Heart right ventricle (tissue), 16 donors: ENCODE measurements at regions not wholly inside any gene's neighbourhood (a gene's known extent, or its start where the extent isn't known, plus 50 kb on each side); places are given as distances from the start of the nearest gene placed in this dataset.

ENCODE experiments used
- ATAC-seq, 8 donors: fragments of 200-7000 bp; cut with Tn5 transposase; one replicate each; pipeline ENCODE4 v1.9.1; 2020; ENCODE audit warnings: mild to moderate bottlenecking in 8 of 8, moderate library complexity in 8 of 8, moderate number of reproducible peaks in 1 of 8
- DNase-seq, 2 donors: peaks; one replicate each; pipeline ENCODE4 v3.0.0-alpha.2; 2020
- H3K27ac ChIP-seq, 10 donors: fragments of 200-600 bp; sonication (generic) in 2 of 10; one replicate each; pipeline versions ENCODE4 v1.5.0 to v1.8.0; 2020 to 2022; ENCODE audit warnings: mild to moderate bottlenecking in 3 of 10
- H3K27me3 ChIP-seq, 7 donors: fragments of 200-600 bp; one replicate each; pipeline ENCODE4 v1.8.0; 2021 to 2022; ENCODE audit warnings: mild to moderate bottlenecking in 2 of 7
- H3K36me3 ChIP-seq, 9 donors: fragments of 200-600 bp; sonication (generic) in 1 of 9; one replicate each; pipeline versions ENCODE4 v1.5.0 to v1.8.0; 2020 to 2022; ENCODE audit warnings: mild to moderate bottlenecking in 2 of 9
- H3K4me1 ChIP-seq, 9 donors: fragments of 200-600 bp; sonication (generic) in 1 of 9; one replicate each; pipeline versions ENCODE4 v1.5.0 to v1.8.0; 2020 to 2022; ENCODE audit warnings: mild to moderate bottlenecking in 4 of 9
- H3K4me3 ChIP-seq, 10 donors: fragments of 200-600 bp; sonication (generic) in 2 of 10; one replicate each; pipeline versions ENCODE4 v1.5.0 to v1.8.0; 2020 to 2022; ENCODE audit warnings: mild to moderate bottlenecking in 7 of 10, moderate library complexity in 2 of 10
- H3K9me3 ChIP-seq, 11 donors: fragments of 200-600 bp in 10 of 11; sonication (generic) in 2 of 11; one replicate each; pipeline versions ENCODE4 v1.5.0 to v1.8.0; 2013 to 2022; ENCODE audit warnings: mild to moderate bottlenecking in 2 of 11, control low read depth in 1 of 11, moderate library complexity in 1 of 11
- CTCF ChIP-seq, 9 donors: fragments of 200-600 bp; sonication (generic) in 2 of 9; IDR thresholded peaks; one replicate each; pipeline versions ENCODE4 v1.5.0 to v1.8.0; 2021 to 2022; ENCODE audit warnings: antibody characterized with exemption in 9 of 9, mild to moderate bottlenecking in 5 of 9, moderate library complexity in 1 of 9
- WGBS, 2 donors: extraction: QIAGEN DNeasy Blood & Tissue Kit; methylation state at CpG; one replicate each; pipeline ENCODE4 v1.1.7; 2013; ENCODE audit warnings: inconsistent platforms in 1 of 2; 5-methylcytosine and 5-hydroxymethylcytosine counted together
- intact Hi-C, 10 donors: fragments of 100-400 bp; cut with DNase I; formaldehyde crosslinking; loops; one replicate each; pipeline versions ENCODE4 v1.11.1 to v1.14.2; 2022
- donor health status: Arrhythmogenic right ventricular cardiomyopathy.
- donor health status: ischemic (EF 13 %, LVEDD 7.1; RV severe dilation, severe dysfunction).
- donor health status: healthy with polysubstance abuse.
- donor health status: DM: no; HTN: yes; CAD: no.
- donor health status: DM: no; HTN: no; CAD: no.
- donor health status: ischemic (EF 25% LVEDD 6.9; RV normal size, moderate dysfunction).
- donor health status: ischemic (EF 25% LVEDD 5.7; RV mildly dilated, moderate dysfunction).
- donor health status: healthy.
- donor health status: DM: yes; HTN: yes; CAD: no.
- donor health status: Ischemic cardiomyopathy.
- donor health status: ischemic (EF 35%, LVEDD 5.7; RV mildly dilated, moderate dysfunction).
- donor health status: nonischemic (EF 11% LVEDD 7.7; RV severe dilation, severe dysfunction).
- donor health status: DM: yes; HTN: yes; CAD: no.
- donor health status: PGD.
- donor health status: ischemic (EF 29% LVEDD 5.4; RV normal size, mild dysfunction).
- donor health status: nonischemic (EF 23%, LVEDD 6.1; RV moderate dilation, normal function).

- Histone ChIP-seq H3K4me3 (no peak overlapping the region), H3K9me3 (no peaks in the 10 kb centered on the region), H3K27ac (no peak overlapping the region), H3K4me1 (no peaks in the 10 kb centered on the region), H3K27me3 (peaks cover 0 to 4% (median 0%) of the 10 kb centered on the region in 7 donors), H3K36me3 (no peaks in the 10 kb centered on the region)
- intact Hi-C loops, result no loop called here
- TF ChIP-seq CTCF (IDR thresholded peaks at IDR 0.05), result no peak
- DNase-seq (no peak), ATAC-seq (no peak)
- 89% methylated on average over 3 of the region's 3 CpGs for WGBS, 2 donors
Observed at GRCh38 chr10:45152726-45153125, 152.0 kb downstream of the ZNF22 start.

GRCh38 chr10:45154502-45154901, 153.8 kb downstream of the ZNF22 start:
- no peak for TF ChIP-seq CTCF (IDR thresholded peaks at IDR 0.05)
- no peak for DNase-seq
- H3K27me3 ChIP-seq, result peaks cover 0 to 4% (median 0%) of the 10 kb centered on the region in 7 donors
- H3K4me1 ChIP-seq, result no peaks in the 10 kb centered on the region
- H3K9me3 ChIP-seq, result no peaks in the 10 kb centered on the region
- H3K27ac ChIP-seq, result no peak overlapping the region
- ATAC-seq, result no peak
- no peak overlapping the region for H3K4me3 ChIP-seq
- no peaks in the 10 kb centered on the region for H3K36me3 ChIP-seq
- intact Hi-C loops, result no loop called here
- 89 to 91% methylated on average over 3 of the region's 3 CpGs for WGBS, 2 donors

GRCh38 chr10:45155784-45156183, 155.1 kb downstream of the ZNF22 start:
- WGBS, 2 donors, result 87 to 88% methylated on average over 5 of the region's 5 CpGs
- DNase-seq, result no peak
- Histone ChIP-seq H3K9me3 (no peaks in the 10 kb centered on the region), H3K27ac (no peak overlapping the region), H3K36me3 (no peaks in the 10 kb centered on the region), H3K27me3 (peaks cover 0 to 4% (median 0%) of the 10 kb centered on the region in 7 donors), H3K4me1 (no peaks in the 10 kb centered on the region), H3K4me3 (no peak overlapping the region)
- no peak for ATAC-seq
- no peak for TF ChIP-seq CTCF (IDR thresholded peaks at IDR 0.05)
- intact Hi-C loops, result no loop called here

GRCh38 chr10:45160271-45160670, 155.1 kb downstream of the OR13A1 start:
- WGBS, 2 donors, result 82 to 88% methylated on average over 1 of the region's 1 CpG
- Histone ChIP-seq H3K4me3 (no peak overlapping the region), H3K4me1 (no peaks in the 10 kb centered on the region), H3K27ac (no peak overlapping the region), H3K36me3 (no peaks in the 10 kb centered on the region), H3K9me3 (no peaks in the 10 kb centered on the region), H3K27me3 (peaks cover 0 to 4% (median 0%) of the 10 kb centered on the region in 7 donors)
- no peak for DNase-seq
- no peak for TF ChIP-seq CTCF (IDR thresholded peaks at IDR 0.05)
- intact Hi-C loops, result no loop called here
- ATAC-seq, result no peak
